Cardiac muscle cell (in vitro differentiated cells and primary cell): ENCODE measurements at regions not wholly inside any gene's neighbourhood (a gene's known extent, or its start where the extent isn't known, plus 50 kb on each side); places are given as distances from the start of the nearest gene placed in this dataset.

Experiments used
- DNase-seq, 2 donors: peaks; one replicate each; pipeline versions ENCODE4 v3.0.0 to v3.0.0-alpha.2; 2010 to 2017; ENCODE audit warnings: low read depth in 1 of 2, low spot score in 1 of 2
- H3K27ac ChIP-seq: fragments of 200-600 bp; sonication (generic); 2 replicates; pipeline ENCODE4 v1.5.1; 2016
- H3K27me3 ChIP-seq: fragments of 200-600 bp; sonication (generic); 2 replicates; pipeline ENCODE4 v1.6.0; 2016; ENCODE audit warnings: control low read depth
- H3K36me3 ChIP-seq: fragments of 200-600 bp; sonication (generic); 2 replicates; pipeline ENCODE4 v1.5.1; 2016; ENCODE audit warnings: control low read depth
- H3K4me1 ChIP-seq: fragments of 200-600 bp; sonication (generic); 2 replicates; pipeline ENCODE4 v1.8.1; 2017; ENCODE audit warnings: low read depth, mild to moderate bottlenecking, mixed run types
- H3K4me3 ChIP-seq: fragments of 200-600 bp; sonication (generic); 2 replicates; pipeline ENCODE4 v1.5.1; 2016; ENCODE audit warnings: mild to moderate bottlenecking
- H3K9me3 ChIP-seq: fragments of 200-600 bp; sonication (generic); 2 replicates; pipeline ENCODE4 v1.5.1; 2017; ENCODE audit warnings: low read depth, mild to moderate bottlenecking, control low read depth
- CTCF ChIP-seq: IDR thresholded peaks from 2 replicates; pipeline ENCODE4 v1.5.1; 2012; ENCODE audit warnings: low read depth, mild to moderate bottlenecking, low read length

GRCh38 chr17:33945646-33946546, 309.2 kb upstream of the CCL2 start:
- Histone ChIP-seq H3K36me3 (no peaks in the 10 kb centered on the region), H3K4me3 (no peak overlapping the region), H3K27ac (no peak overlapping the region), H3K9me3 (no peaks in the 10 kb centered on the region), H3K4me1 (no peaks in the 10 kb centered on the region), H3K27me3 (peaks cover 4% of the 10 kb centered on the region)
- DNase-seq, result no peak
- TF ChIP-seq CTCF, result no peak

- DNase-seq, result no peak
- no peak overlapping the region for H3K27ac ChIP-seq
- no peaks in the 10 kb centered on the region for H3K9me3 ChIP-seq
- no peak for TF ChIP-seq CTCF
- H3K4me3 ChIP-seq, result no peak overlapping the region
- peaks cover 4% of the 10 kb centered on the region for H3K27me3 ChIP-seq
- H3K4me1 ChIP-seq, result no peaks in the 10 kb centered on the region
- H3K36me3 ChIP-seq, result no peaks in the 10 kb centered on the region
These were observed 307.3 kb upstream of the CCL2 start for GRCh38 chr17:33947762-33948161.

- no peaks in the 10 kb centered on the region for H3K36me3 ChIP-seq
- no peak for DNase-seq
- H3K4me3 ChIP-seq, result no peak overlapping the region
- no peak overlapping the region for H3K27ac ChIP-seq
- no peak for TF ChIP-seq CTCF
- H3K9me3 ChIP-seq, result no peaks in the 10 kb centered on the region
- H3K27me3 ChIP-seq, result peaks cover 4% of the 10 kb centered on the region
- H3K4me1 ChIP-seq, result no peaks in the 10 kb centered on the region
These were observed 306.8 kb upstream of the CCL2 start for GRCh38 chr17:33948309-33948708.

GRCh38 chr17:33949100-33949499, 306.0 kb upstream of the CCL2 start:
- peak; percentile 18 for TF ChIP-seq CTCF
- H3K27me3 ChIP-seq, result peaks cover 4% of the 10 kb centered on the region
- H3K9me3 ChIP-seq, result no peaks in the 10 kb centered on the region
- no peaks in the 10 kb centered on the region for H3K36me3 ChIP-seq
- H3K4me1 ChIP-seq, result no peaks in the 10 kb centered on the region
- H3K27ac ChIP-seq, result no peak overlapping the region
- DNase-seq, result peak in 1 of 2 donors; percentile 51
- H3K4me3 ChIP-seq, result no peak overlapping the region

GRCh38 chr17:33950061-33950460, 305.0 kb upstream of the CCL2 start:
- no peak for TF ChIP-seq CTCF
- H3K9me3 ChIP-seq, result no peaks in the 10 kb centered on the region
- H3K4me3 ChIP-seq, result no peak overlapping the region
- H3K4me1 ChIP-seq, result no peaks in the 10 kb centered on the region
- no peak overlapping the region for H3K27ac ChIP-seq
- DNase-seq, result no peak
- H3K36me3 ChIP-seq, result no peaks in the 10 kb centered on the region
- H3K27me3 ChIP-seq, result no peaks in the 10 kb centered on the region
